Colonic mucosa (tissue), 4 donors: ENCODE measurements at regions not wholly inside any gene's neighbourhood (a gene's known extent, or its start where the extent isn't known, plus 50 kb on each side); places are given as distances from the start of the nearest gene placed in this dataset.

Experiments
- DNase-seq: peaks from one replicate; pipeline ENCODE4 v3.0.0-alpha.2; 2020
- H3K27ac ChIP-seq: fragments of 200-600 bp; one replicate; pipeline ENCODE4 v1.8.0; 2021
- H3K27me3 ChIP-seq: fragments of 200-600 bp; one replicate; pipeline ENCODE4 v1.8.0; 2021
- H3K36me3 ChIP-seq: fragments of 200-600 bp; one replicate; pipeline ENCODE4 v1.8.0; 2021
- H3K4me1 ChIP-seq: fragments of 200-600 bp; one replicate; pipeline ENCODE4 v1.8.0; 2021; ENCODE audit warnings: mild to moderate bottlenecking
- H3K4me3 ChIP-seq: fragments of 200-600 bp; one replicate; pipeline ENCODE4 v1.8.0; 2021
- H3K9ac ChIP-seq, 2 donors: one replicate each; pipeline ENCODE4 v1.7.0; 2013; ENCODE audit warnings: control low read depth in 2 of 2, low read depth in 2 of 2, low read length in 2 of 2
- H3K9me3 ChIP-seq: fragments of 200-600 bp; one replicate; pipeline ENCODE4 v1.8.0; 2021
- intact Hi-C: fragments of 100-400 bp; cut with DNase I; formaldehyde crosslinking; loops from one replicate; pipeline ENCODE4 v1.14.1; 2022
- TF ChIP-seq, protein P1 (sequence below): fragments of 200-600 bp; IDR thresholded peaks from one replicate; pipeline ENCODE4 v1.8.0; 2022; ENCODE audit warnings: antibody characterized with exemption, mild to moderate bottlenecking
- donor health status: healthy.
- donor health status: DM: no; HTN: no; CAD: no.
- donor health status: DM: no; HTN: no; CAD: no.

DNA sequence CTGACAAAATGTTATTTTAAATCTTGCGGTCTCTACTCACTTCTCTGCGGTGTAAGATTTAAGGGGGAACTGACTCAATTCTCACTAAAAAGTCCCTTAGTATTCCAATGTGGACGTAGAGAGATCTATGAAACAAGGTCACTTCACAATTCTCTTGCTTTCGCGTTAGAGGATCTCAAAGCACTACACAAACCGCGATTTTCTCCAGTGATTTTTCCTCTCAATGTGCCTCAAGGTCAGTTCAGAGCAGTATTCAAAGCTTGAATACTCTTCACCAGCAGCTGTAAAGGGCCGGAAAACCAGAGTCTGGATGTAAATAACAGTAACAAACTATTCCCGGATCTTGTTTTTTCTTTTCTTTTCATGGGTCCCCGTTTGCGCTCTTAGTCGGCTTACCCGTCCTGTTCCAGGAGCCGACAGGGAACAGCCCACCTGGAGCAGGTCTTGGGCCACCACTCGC lies 128.2 kb downstream of the TMEM161B start:
- Histone ChIP-seq H3K4me1 (peaks cover 9% of the 10 kb centered on the region), H3K27ac (no peak overlapping the region), H3K9ac (no peak overlapping the region), H3K36me3 (no peaks in the 10 kb centered on the region), H3K9me3 (no peaks in the 10 kb centered on the region), H3K27me3 (peaks cover 23% of the 10 kb centered on the region), H3K4me3 (peak overlapping the region; percentile 33)
- TF ChIP-seq, protein P1, sequence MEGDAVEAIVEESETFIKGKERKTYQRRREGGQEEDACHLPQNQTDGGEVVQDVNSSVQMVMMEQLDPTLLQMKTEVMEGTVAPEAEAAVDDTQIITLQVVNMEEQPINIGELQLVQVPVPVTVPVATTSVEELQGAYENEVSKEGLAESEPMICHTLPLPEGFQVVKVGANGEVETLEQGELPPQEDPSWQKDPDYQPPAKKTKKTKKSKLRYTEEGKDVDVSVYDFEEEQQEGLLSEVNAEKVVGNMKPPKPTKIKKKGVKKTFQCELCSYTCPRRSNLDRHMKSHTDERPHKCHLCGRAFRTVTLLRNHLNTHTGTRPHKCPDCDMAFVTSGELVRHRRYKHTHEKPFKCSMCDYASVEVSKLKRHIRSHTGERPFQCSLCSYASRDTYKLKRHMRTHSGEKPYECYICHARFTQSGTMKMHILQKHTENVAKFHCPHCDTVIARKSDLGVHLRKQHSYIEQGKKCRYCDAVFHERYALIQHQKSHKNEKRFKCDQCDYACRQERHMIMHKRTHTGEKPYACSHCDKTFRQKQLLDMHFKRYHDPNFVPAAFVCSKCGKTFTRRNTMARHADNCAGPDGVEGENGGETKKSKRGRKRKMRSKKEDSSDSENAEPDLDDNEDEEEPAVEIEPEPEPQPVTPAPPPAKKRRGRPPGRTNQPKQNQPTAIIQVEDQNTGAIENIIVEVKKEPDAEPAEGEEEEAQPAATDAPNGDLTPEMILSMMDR, result no peak
- no peak for DNase-seq
- intact Hi-C loops, result loop anchor here (5.0 kb wide), 1 partner anchor 547 kb away; no protein-coding TSS in a partner anchor

DNA sequence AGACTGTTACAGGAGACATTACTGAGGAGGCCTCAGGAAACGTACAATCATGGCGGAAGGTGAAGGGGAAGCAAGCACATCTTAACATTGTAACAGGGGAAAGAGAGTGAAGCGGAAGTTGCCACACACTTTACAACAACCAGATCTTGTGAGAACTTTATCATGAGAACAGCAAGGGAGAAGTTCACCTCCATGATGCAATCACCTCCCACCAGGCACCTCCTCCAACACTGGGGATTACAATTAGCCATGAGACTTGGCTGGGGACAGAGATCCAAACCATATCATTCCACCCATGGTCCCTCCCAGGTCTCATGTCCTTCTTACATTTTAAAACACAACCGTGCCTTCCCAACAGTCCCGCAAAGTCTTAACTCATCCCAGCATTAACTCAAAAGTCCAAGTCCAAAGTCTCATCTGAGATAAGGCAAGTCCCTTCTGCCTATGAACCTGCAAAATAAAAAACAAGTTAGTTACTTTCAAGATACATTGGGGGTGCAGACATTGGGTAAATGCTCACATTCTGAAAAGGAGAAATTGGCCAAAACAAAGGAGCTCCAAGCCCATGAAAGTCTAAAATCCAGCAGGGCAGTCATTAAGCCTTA lies 138.3 kb downstream of the TMEM161B start:
- no peak overlapping the region for H3K4me3 ChIP-seq
- H3K4me1 ChIP-seq, result no peaks in the 10 kb centered on the region
- H3K36me3 ChIP-seq, result no peaks in the 10 kb centered on the region
- H3K27ac ChIP-seq, result no peak overlapping the region
- H3K9me3 ChIP-seq, result no peaks in the 10 kb centered on the region
- H3K9ac ChIP-seq, result no peak overlapping the region
- H3K27me3 ChIP-seq, result no peaks in the 10 kb centered on the region
- intact Hi-C loops, result no loop called here
- TF ChIP-seq, protein P1, result no peak
- DNase-seq, result no peak

DNA sequence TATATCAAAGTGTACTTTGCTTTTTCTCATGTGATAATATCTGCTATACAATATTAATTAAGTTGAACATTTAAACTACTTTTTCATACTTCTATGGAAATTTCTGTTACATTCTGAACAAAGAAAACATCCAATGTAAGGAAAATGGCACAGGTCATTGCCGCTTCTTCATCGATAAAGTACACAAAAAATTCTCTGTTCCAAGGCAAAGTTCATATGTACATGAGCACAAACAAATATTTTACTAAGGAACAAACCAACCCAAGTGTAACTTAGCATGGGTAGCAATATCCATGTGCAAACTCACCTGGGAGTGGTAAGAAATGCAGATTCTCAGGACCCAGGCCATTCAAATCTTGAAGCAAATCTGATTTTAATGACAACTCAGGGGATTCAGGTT lies 139.8 kb downstream of the TMEM161B start:
- TF ChIP-seq, protein P1, result no peak
- Histone ChIP-seq H3K9me3 (no peaks in the 10 kb centered on the region), H3K9ac (no peak overlapping the region), H3K4me1 (no peaks in the 10 kb centered on the region), H3K36me3 (no peaks in the 10 kb centered on the region), H3K4me3 (no peak overlapping the region), H3K27me3 (no peaks in the 10 kb centered on the region), H3K27ac (no peak overlapping the region)
- no peak for DNase-seq
- intact Hi-C loops, result no loop called here

DNA sequence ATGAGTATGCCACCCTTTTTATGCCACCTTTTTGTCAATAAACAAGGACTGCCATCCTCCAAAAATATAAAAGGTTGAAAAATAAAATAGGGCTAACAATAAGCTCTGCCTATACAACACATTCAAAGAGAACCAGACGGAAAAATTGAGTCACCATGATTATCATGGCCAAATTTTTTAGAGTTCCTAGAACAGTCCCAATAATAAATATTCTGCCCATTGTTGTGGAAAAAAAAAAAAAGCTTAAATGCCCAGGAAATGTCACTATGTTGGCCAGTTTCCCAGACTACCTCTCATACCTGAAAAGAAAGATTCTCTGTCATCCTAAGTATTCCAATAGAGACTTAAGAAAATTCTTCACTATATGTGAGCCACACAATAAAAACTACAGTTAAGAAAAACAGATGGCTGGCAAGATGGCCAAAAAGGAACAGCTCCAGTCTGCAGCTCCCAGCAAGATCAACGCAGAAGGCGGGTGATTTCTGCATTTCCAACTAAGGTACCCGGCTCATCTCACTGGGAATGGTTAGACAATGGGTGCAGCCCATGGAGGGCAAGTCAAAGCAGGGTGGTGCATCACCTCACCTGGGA lies 149.0 kb downstream of the TMEM161B start:
- intact Hi-C loops, result no loop called here
- no peak overlapping the region for H3K9ac ChIP-seq
- no peaks in the 10 kb centered on the region for H3K4me1 ChIP-seq
- DNase-seq, result no peak
- H3K27ac ChIP-seq, result no peak overlapping the region
- no peaks in the 10 kb centered on the region for H3K9me3 ChIP-seq
- H3K27me3 ChIP-seq, result no peaks in the 10 kb centered on the region
- TF ChIP-seq, protein P1, result no peak
- H3K4me3 ChIP-seq, result no peak overlapping the region
- no peaks in the 10 kb centered on the region for H3K36me3 ChIP-seq

DNA sequence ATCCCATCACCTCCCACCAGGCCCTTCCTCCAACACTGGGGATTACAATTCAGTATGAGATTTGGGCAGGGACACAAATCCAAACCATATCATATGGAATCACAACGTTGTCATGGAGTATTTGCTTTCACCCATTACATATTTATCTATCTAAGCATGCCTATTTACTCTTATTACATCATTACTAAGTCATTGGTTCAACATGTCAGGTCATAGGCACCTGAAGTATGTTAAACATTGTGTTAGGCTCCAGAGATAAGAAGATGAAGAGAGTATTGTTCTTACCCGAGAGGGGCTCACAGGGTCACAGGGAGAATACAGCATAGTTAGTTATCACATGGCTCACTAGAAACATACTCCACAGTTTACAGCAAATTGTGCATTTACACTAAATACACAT lies 150.5 kb downstream of the TMEM161B start:
- Histone ChIP-seq H3K36me3 (no peaks in the 10 kb centered on the region), H3K27me3 (no peaks in the 10 kb centered on the region), H3K27ac (no peak overlapping the region), H3K4me1 (no peaks in the 10 kb centered on the region), H3K4me3 (no peak overlapping the region), H3K9ac (no peak overlapping the region), H3K9me3 (no peaks in the 10 kb centered on the region)
- no peak for DNase-seq
- intact Hi-C loops, result no loop called here
- TF ChIP-seq, protein P1, result no peak
